ENCODE measurements at regions not wholly inside any gene's neighbourhood (a gene's known extent, or its start where the extent isn't known, plus 50 kb on each side); places are given as distances from the start of the nearest gene placed in this dataset.
A peak's percentile ranks its signal among the peaks of the same experiment; 100 is the strongest.

DNA sequence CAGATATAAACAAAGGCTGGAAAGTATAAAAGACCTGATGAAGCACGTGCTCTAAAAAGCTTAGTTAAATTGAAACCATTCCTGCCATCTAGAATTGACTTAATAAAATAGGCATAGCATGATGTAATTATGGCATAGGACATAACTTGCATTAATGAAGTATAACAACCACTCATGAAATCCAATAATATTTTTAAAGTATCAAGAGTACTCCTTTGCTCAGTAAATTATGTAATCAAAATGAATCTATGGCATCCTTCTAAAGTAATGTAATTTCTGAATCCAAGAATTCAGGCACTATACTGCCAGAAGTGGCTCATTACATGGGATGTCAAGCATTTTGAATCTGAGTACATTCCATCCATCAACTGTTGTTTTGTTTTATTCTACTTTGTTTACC, 548.5 kb upstream of the NRP1 start:
- Histone ChIP-seq H3K4me1 (ENCODE audit: control extremely low read depth in 1 of 4, control insufficient read depth in 4 of 4, insufficient read depth in 4 of 4, low read length in 3 of 4) (no peaks in the 10 kb centered on the region), H3K27ac (ENCODE audit: insufficient read depth in 1 of 2, low read depth in 1 of 2, low read length in 2 of 2, poor library complexity in 1 of 2, severe bottlenecking in 2 of 2) (no peak overlapping the region), H3K36me3 (ENCODE audit: control insufficient read depth in 4 of 4, insufficient read depth in 4 of 4, low read length in 3 of 4) (no peaks in the 10 kb centered on the region), H3K4me3 (ENCODE audit: control insufficient read depth in 1 of 7, extremely low read depth in 1 of 7, insufficient read depth in 4 of 7, low read depth in 2 of 7, low read length in 6 of 7) (no peak overlapping the region), H3K9me3 (ENCODE audit: control extremely low read depth in 1 of 5, control insufficient read depth in 4 of 5, insufficient read depth in 2 of 5, low read depth in 1 of 5, low read length in 4 of 5) (peaks cover 0 to 4% (median 0%) of the 10 kb centered on the region in 5 experiments), H3K27me3 (replicated peaks in 2 of 5; ENCODE audit: control insufficient read depth in 4 of 5, insufficient read depth in 5 of 5, low read length in 4 of 5) (peaks cover 3 to 79% (median 14%) of the 10 kb centered on the region in 5 experiments)
- POLR2A ChIA-PET, result no interaction called here
- no peak for DNase-seq
- CTCF ChIA-PET, result no interaction called here
- WGBS (ENCODE audit: insufficient coverage), result no CpG with 5 or more reads among the region's 1 CpG

DNA sequence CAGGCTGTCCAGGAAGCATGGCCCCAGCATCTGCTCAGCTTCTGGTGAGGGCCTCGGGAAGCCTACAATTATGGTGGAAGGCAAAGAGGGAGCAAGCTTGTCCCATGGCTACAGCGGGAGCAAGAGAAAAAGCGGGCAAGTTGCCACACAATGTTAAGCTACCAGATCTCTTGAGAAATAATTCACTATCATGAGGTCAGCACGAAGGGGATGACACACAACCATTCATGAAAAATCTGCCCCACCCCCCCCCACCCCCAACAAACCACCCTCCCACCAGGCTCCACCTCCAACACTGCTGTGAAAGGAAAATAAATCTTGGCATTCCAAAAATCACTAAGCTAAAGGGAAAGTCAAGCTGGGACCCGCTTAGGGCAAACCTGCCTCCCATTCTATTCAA, 545.8 kb upstream of the NRP1 start:
- CTCF ChIA-PET, result no interaction called here
- Histone ChIP-seq H3K9me3 (ENCODE audit: control extremely low read depth in 1 of 5, control insufficient read depth in 4 of 5, insufficient read depth in 2 of 5, low read depth in 1 of 5, low read length in 4 of 5) (peaks cover 0 to 4% (median 0%) of the 10 kb centered on the region in 5 experiments), H3K27me3 (replicated peaks in 2 of 5; ENCODE audit: control insufficient read depth in 4 of 5, insufficient read depth in 5 of 5, low read length in 4 of 5) (peaks cover 8 to 78% (median 18%) of the 10 kb centered on the region in 5 experiments), H3K36me3 (ENCODE audit: control insufficient read depth in 4 of 4, insufficient read depth in 4 of 4, low read length in 3 of 4) (no peaks in the 10 kb centered on the region), H3K4me1 (ENCODE audit: control extremely low read depth in 1 of 4, control insufficient read depth in 4 of 4, insufficient read depth in 4 of 4, low read length in 3 of 4) (no peaks in the 10 kb centered on the region), H3K27ac (ENCODE audit: insufficient read depth in 1 of 2, low read depth in 1 of 2, low read length in 2 of 2, poor library complexity in 1 of 2, severe bottlenecking in 2 of 2) (no peak overlapping the region), H3K4me3 (ENCODE audit: control insufficient read depth in 1 of 7, extremely low read depth in 1 of 7, insufficient read depth in 4 of 7, low read depth in 2 of 7, low read length in 6 of 7) (no peak overlapping the region)
- POLR2A ChIA-PET, result no interaction called here
- 96% methylated on average over 2 of the region's 5 CpGs for WGBS (ENCODE audit: insufficient coverage)
- no peak for DNase-seq

DNA sequence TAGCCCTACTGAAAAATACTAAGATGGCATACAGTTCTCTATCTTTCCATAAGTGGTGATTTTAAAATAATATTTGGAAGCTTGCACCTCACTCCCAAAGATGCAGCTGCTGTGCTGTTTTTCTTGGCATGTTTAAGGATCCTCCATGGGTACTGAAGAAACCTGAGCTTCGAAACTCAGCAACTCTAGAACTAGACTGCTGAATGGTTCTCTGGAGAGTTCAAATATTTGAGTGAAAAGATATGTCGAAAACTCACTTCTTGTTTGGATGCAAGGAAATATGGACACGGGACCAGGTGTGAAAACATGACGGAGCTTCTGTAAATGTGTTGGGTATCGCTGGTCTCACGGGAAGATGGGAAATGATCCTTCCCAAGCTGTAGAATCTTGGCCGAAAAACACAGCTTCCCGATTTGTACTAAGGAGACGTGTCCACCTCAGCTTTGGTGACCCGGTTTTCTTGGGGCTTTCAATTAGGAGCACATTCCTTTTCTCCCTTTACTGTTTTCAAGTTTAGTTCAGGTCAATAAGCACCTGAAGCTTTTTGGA, 543.8 kb upstream of the NRP1 start:
- CTCF ChIA-PET, result interaction anchor here (0.6 kb wide), 1 partner anchor 131 kb away, joined by 3 read pairs; no protein-coding TSS in a partner anchor
- Histone ChIP-seq H3K36me3 (ENCODE audit: control insufficient read depth in 4 of 4, insufficient read depth in 4 of 4, low read length in 3 of 4) (no peaks in the 10 kb centered on the region), H3K4me3 (ENCODE audit: control insufficient read depth in 1 of 7, extremely low read depth in 1 of 7, insufficient read depth in 4 of 7, low read depth in 2 of 7, low read length in 6 of 7) (no peak overlapping the region), H3K4me1 (ENCODE audit: control extremely low read depth in 1 of 4, control insufficient read depth in 4 of 4, insufficient read depth in 4 of 4, low read length in 3 of 4) (no peaks in the 10 kb centered on the region), H3K27me3 (replicated peaks in 2 of 5; ENCODE audit: control insufficient read depth in 4 of 5, insufficient read depth in 5 of 5, low read length in 4 of 5) (peaks cover 8 to 76% (median 22%) of the 10 kb centered on the region in 5 experiments), H3K27ac (ENCODE audit: insufficient read depth in 1 of 2, low read depth in 1 of 2, low read length in 2 of 2, poor library complexity in 1 of 2, severe bottlenecking in 2 of 2) (no peak overlapping the region), H3K9me3 (ENCODE audit: control extremely low read depth in 1 of 5, control insufficient read depth in 4 of 5, insufficient read depth in 2 of 5, low read depth in 1 of 5, low read length in 4 of 5) (peaks cover 0 to 4% (median 0%) of the 10 kb centered on the region in 5 experiments)
- WGBS (ENCODE audit: insufficient coverage), result 95% methylated on average over 10 of the region's 10 CpGs
- no peak for DNase-seq
- POLR2A ChIA-PET, result no interaction called here

DNA sequence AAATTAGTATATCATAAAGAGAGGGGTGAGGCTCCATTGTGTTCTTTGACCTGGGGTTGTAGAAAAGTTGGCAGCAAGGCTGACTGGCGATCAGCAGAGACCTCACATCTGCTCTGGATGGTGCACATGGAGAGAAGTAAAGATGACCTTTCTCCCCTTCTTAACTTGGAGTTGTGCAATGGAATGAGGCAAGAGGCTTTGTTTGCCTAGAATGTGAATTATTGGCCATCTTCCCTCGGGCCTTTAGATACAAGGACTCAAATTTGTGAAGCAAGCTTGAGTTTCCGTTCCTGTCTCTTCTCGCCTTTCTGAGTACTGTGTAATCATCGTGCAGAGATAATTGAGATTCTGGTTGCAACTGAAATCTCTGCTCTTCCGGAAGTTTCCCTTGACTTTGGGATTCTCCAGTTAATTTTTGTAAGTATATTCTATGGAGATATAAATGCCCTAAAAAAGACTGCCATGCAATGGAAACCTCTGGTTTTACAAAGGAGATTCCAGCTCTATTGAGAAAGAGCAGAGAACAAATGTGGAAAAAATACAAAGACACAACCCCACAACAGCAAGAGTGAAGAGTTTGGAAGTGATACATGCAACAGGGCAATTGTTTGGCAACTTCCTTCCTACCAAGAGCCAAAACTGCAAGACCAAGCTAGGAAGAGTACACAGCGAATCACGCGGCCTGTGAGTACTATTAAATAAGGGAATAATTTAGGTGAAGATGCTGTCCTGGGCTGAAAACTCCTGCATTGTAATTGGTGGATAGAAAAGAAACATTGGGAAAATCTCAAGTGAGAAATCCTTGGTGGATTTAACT, 542.3 kb upstream of the NRP1 start:
- Histone ChIP-seq H3K4me1 (ENCODE audit: control extremely low read depth in 1 of 4, control insufficient read depth in 4 of 4, insufficient read depth in 4 of 4, low read length in 3 of 4) (peaks cover 0 to under 1% (median 0%) of the 10 kb centered on the region in 4 experiments), H3K27ac (ENCODE audit: insufficient read depth in 1 of 2, low read depth in 1 of 2, low read length in 2 of 2, poor library complexity in 1 of 2, severe bottlenecking in 2 of 2) (no peak overlapping the region), H3K36me3 (ENCODE audit: control insufficient read depth in 4 of 4, insufficient read depth in 4 of 4, low read length in 3 of 4) (no peaks in the 10 kb centered on the region), H3K4me3 (ENCODE audit: control insufficient read depth in 1 of 7, extremely low read depth in 1 of 7, insufficient read depth in 4 of 7, low read depth in 2 of 7, low read length in 6 of 7) (no peak overlapping the region), H3K27me3 (replicated peaks in 2 of 5; ENCODE audit: control insufficient read depth in 4 of 5, insufficient read depth in 5 of 5, low read length in 4 of 5) (peaks cover 8 to 75% (median 23%) of the 10 kb centered on the region in 5 experiments), H3K9me3 (ENCODE audit: control extremely low read depth in 1 of 5, control insufficient read depth in 4 of 5, insufficient read depth in 2 of 5, low read depth in 1 of 5, low read length in 4 of 5) (peaks cover 0 to 4% (median 0%) of the 10 kb centered on the region in 5 experiments)
- 92% methylated on average over 7 of the region's 9 CpGs for WGBS (ENCODE audit: insufficient coverage)
- DNase-seq, result no peak
- ChIA-PET CTCF (no interaction called here), POLR2A (interaction anchor here (0.6 kb wide), 1 partner anchor 13 kb away, joined by 4 read pairs; no protein-coding TSS in a partner anchor)

DNA sequence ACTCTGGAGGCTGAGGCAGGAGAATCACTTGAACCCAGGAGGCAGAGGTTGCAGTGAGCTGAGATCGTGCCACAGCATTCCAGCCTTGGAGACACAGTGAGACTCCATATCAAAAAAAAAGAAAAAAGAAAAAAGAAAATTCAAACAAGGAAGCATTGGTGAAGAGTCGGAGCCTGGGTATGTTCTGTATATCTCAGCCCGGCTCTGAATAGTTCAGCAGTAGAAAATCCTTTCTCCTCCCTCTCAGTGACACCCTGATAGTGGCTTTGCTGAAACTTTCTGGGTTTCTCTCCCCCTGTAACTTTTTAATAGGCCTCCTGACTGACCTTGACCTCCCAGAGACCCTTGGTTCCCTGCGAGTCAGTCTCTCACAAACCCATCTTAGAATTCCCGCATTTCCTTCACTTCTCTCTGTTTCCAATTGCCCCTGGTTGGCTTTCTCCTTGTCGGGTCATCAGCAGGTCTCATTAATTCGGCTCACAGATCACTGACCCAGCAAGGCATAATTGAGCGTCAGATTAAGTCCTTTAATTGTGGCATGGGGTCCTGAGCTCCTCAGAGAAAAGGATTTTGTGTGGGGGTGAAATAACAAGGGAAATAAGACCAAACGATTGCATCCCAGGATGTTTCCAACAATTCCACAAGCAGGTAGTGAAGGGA, 541.6 kb upstream of the NRP1 start:
- Histone ChIP-seq H3K36me3 (ENCODE audit: control insufficient read depth in 4 of 4, insufficient read depth in 4 of 4, low read length in 3 of 4) (no peaks in the 10 kb centered on the region), H3K27ac (ENCODE audit: insufficient read depth in 1 of 2, low read depth in 1 of 2, low read length in 2 of 2, poor library complexity in 1 of 2, severe bottlenecking in 2 of 2) (no peak overlapping the region), H3K27me3 (replicated peaks in 2 of 5; ENCODE audit: control insufficient read depth in 4 of 5, insufficient read depth in 5 of 5, low read length in 4 of 5) (peaks cover 8 to 70% (median 23%) of the 10 kb centered on the region in 5 experiments), H3K9me3 (ENCODE audit: control extremely low read depth in 1 of 5, control insufficient read depth in 4 of 5, insufficient read depth in 2 of 5, low read depth in 1 of 5, low read length in 4 of 5) (peaks cover 0 to 4% (median 0%) of the 10 kb centered on the region in 5 experiments), H3K4me1 (ENCODE audit: control extremely low read depth in 1 of 4, control insufficient read depth in 4 of 4, insufficient read depth in 4 of 4, low read length in 3 of 4) (peaks cover 0 to 7% (median 0%) of the 10 kb centered on the region in 4 experiments), H3K4me3 (ENCODE audit: control insufficient read depth in 1 of 7, extremely low read depth in 1 of 7, insufficient read depth in 4 of 7, low read depth in 2 of 7, low read length in 6 of 7) (no peak overlapping the region)
- CTCF ChIA-PET, result no interaction called here
- 98% methylated on average over 9 of the region's 9 CpGs for WGBS (ENCODE audit: insufficient coverage)
- no peak for DNase-seq
- POLR2A ChIA-PET, result interaction anchor here (0.6 kb wide), 1 partner anchor 13 kb away, joined by 4 read pairs; no protein-coding TSS in a partner anchor

DNA sequence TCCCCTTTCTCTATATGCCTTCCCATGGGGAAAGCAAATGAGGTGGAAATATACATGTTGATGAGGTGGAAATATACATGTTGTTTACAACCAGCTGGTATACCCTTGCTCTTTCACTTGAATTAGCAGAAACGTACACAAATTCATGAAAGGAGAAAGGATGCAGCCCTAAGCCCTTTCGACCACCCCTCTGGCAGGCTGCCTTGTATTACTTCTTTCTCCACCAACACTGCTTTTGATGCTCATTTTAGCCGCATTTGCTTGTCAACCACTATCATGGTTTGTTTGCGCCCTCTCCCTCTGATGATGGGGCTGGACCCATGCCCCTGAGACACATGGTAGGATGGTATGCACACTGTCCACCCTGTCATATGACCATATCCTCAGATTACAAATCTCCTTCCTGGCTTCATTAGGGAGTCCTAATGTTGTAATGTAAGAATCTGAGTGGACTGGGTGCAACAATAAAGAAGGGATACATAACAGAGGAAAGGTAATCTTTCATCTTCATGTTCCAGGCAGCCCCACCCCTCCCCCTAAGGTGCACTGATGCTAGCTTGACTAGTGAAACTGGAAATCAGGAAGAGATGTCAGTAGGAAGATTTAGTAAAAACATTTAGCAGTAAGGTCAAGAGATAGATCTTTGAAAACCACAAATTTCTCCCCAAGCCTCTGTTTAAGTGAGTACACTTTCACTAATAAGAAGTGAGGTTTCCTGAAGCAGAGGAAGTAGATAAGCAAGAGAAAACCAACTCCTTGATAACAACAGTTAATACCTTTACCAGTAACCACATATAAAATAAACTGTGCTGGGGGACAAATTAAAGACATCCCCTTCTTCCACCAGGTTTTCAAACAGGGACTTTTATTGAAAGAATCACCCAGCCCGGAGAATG, 536.8 kb upstream of the NRP1 start:
- H3K9me3 ChIP-seq (ENCODE audit: control extremely low read depth in 1 of 5, control insufficient read depth in 4 of 5, insufficient read depth in 2 of 5, low read depth in 1 of 5, low read length in 4 of 5), result no peaks in the 10 kb centered on the region
- no peak overlapping the region for H3K4me3 ChIP-seq (ENCODE audit: control insufficient read depth in 1 of 7, extremely low read depth in 1 of 7, insufficient read depth in 4 of 7, low read depth in 2 of 7, low read length in 6 of 7)
- CTCF ChIA-PET, result no interaction called here
- POLR2A ChIA-PET, result no interaction called here
- peaks cover 3 to 80% (median 15%) of the 10 kb centered on the region in 5 experiments for H3K27me3 ChIP-seq (replicated peaks in 2 of 5; ENCODE audit: control insufficient read depth in 4 of 5, insufficient read depth in 5 of 5, low read length in 4 of 5)
- no peaks in the 10 kb centered on the region for H3K36me3 ChIP-seq (ENCODE audit: control insufficient read depth in 4 of 4, insufficient read depth in 4 of 4, low read length in 3 of 4)
- WGBS (ENCODE audit: insufficient coverage), result 88% methylated on average over 4 of the region's 5 CpGs
- no peak overlapping the region for H3K27ac ChIP-seq (ENCODE audit: insufficient read depth in 1 of 2, low read depth in 1 of 2, low read length in 2 of 2, poor library complexity in 1 of 2, severe bottlenecking in 2 of 2)
- peak in 2 of 3 donors; percentile 14 to 23 for DNase-seq
- peaks cover 0 to 7% (median 0%) of the 10 kb centered on the region in 4 experiments for H3K4me1 ChIP-seq (ENCODE audit: control extremely low read depth in 1 of 4, control insufficient read depth in 4 of 4, insufficient read depth in 4 of 4, low read length in 3 of 4)

Data from common myeloid progenitor, CD34-positive (primary cell).